T-cell (primary cell): ENCODE measurements at regions not wholly inside any gene's neighbourhood (a gene's known extent, or its start where the extent isn't known, plus 50 kb on each side); places are given as distances from the start of the nearest gene placed in this dataset.
"Not testable (repeated sequence)": the region's sequence is repeated elsewhere in the genome, so short reads cannot be mapped to it uniquely, and the experiment has no call there.

Experiments
- ATAC-seq, 4 experiments: fragments of 200-7000 bp in 3 of 4; fragments of 150-1000 bp in 1 of 4; cut with Tn5 transposase; replicated peaks in 1 of 4; 1 replicate in 3 of 4; 2 replicates in 1 of 4; pipeline ENCODE4 v1.10.0; 2021; ENCODE audit warnings: moderate library complexity in 3 of 4, mild to moderate bottlenecking in 2 of 4, moderate number of reproducible peaks in 1 of 4
- CTCF ChIA-PET, 2 donors: fragments of 300-600 bp; sonication (Branson Sonifier 250); formaldehyde crosslinking; loops; one replicate each; lab custom pipeline; 2022; ENCODE audit warnings: antibody characterized with exemption in 2 of 2; lab: Charles Lee
- POLR2A ChIA-PET, 2 donors: fragments of 300-600 bp; sonication (Branson Sonifier 250); formaldehyde crosslinking; loops; one replicate each; lab custom pipeline; 2022; ENCODE audit warnings: antibody characterized with exemption in 2 of 2; lab: Charles Lee
- DNase-seq, 35 experiments: peaks; one replicate each; pipeline versions ENCODE4 v3.0.0 to v3.0.0-alpha.2; 2013 to 2023
- H3K27ac ChIP-seq: one replicate; pipeline ENCODE4 v1.5.1; 2013; ENCODE audit warnings: low read length
- H3K27me3 ChIP-seq, 2 experiments: replicated peaks in 1 of 2; 1 replicate in 1 of 2; 2 replicates in 1 of 2; pipeline versions ENCODE4 v1.6.1 to v1.7.0; 2013; ENCODE audit warnings: low read length in 1 of 2, mixed read lengths in 1 of 2; ENCODE audit not compliant: control insufficient read depth in 2 of 2, insufficient read depth in 2 of 2; ENCODE audit errors: extremely low read depth in 1 of 2
- H3K36me3 ChIP-seq, 2 donors: 1 replicate in 1 of 2; 2 replicates in 1 of 2; pipeline versions ENCODE4 v1.6.1 to v1.7.0; 2013; ENCODE audit warnings: low read length in 1 of 2; ENCODE audit not compliant: control insufficient read depth in 2 of 2, insufficient read depth in 1 of 2; ENCODE audit errors: extremely low read depth in 1 of 2
- H3K4me1 ChIP-seq, 2 experiments: 1 replicate in 1 of 2; 2 replicates in 1 of 2; pipeline versions ENCODE4 v1.6.1 to v1.7.0; 2013; ENCODE audit warnings: low read length in 2 of 2, mixed read lengths in 1 of 2; ENCODE audit not compliant: insufficient read depth in 2 of 2, control insufficient read depth in 1 of 2; ENCODE audit errors: extremely low read depth in 1 of 2
- H3K4me3 ChIP-seq, 2 donors: 1 replicate in 1 of 2; 2 replicates in 1 of 2; pipeline versions ENCODE4 v1.5.1 to v1.7.0; 2013; ENCODE audit warnings: mild to moderate bottlenecking in 2 of 2, low read length in 1 of 2, moderate library complexity in 1 of 2; ENCODE audit not compliant: control insufficient read depth in 1 of 2; ENCODE audit errors: extremely low read depth in 1 of 2
- H3K9me3 ChIP-seq: 2 replicates; pipeline ENCODE4 v1.7.0; 2013
- H3K27ac Mint-ChIP-seq, 2 donors: one replicate each; pipeline ENCODE4 v1.8.0; 2020 to 2021; ENCODE audit warnings: mild to moderate bottlenecking in 2 of 2, mixed read lengths in 2 of 2
- H3K27me3 Mint-ChIP-seq, 2 donors: one replicate each; pipeline ENCODE4 v1.8.0; 2021 to 2022; ENCODE audit warnings: mixed read lengths in 2 of 2
- H3K36me3 Mint-ChIP-seq: one replicate; pipeline ENCODE4 v1.8.0; 2021; ENCODE audit warnings: mixed read lengths
- H3K4me1 Mint-ChIP-seq, 3 donors: one replicate each; pipeline ENCODE4 v1.8.0; 2020 to 2022; ENCODE audit warnings: mixed read lengths in 3 of 3, mild to moderate bottlenecking in 1 of 3
- H3K4me3 Mint-ChIP-seq, 3 donors: one replicate each; pipeline ENCODE4 v1.8.0; 2020 to 2022; ENCODE audit warnings: mild to moderate bottlenecking in 3 of 3, mixed read lengths in 3 of 3, moderate library complexity in 3 of 3
- H3K9me3 Mint-ChIP-seq, 3 donors: one replicate each; pipeline ENCODE4 v1.8.0; 2020 to 2022; ENCODE audit warnings: mixed read lengths in 3 of 3
- WGBS: methylation state at CpG from one replicate; pipeline ENCODE4 v1.1.5; 2013; ENCODE audit warnings: missing lambda C conversion rate; ENCODE audit not compliant: insufficient coverage; 5-methylcytosine and 5-hydroxymethylcytosine counted together

GRCh38 chr4:183808097-183808456, 97.0 kb upstream of the STOX2 start:
- Histone ChIP-seq H3K4me1 (no peaks in the 10 kb centered on the region), H3K4me3 (no peak overlapping the region), H3K27ac (no peak overlapping the region), H3K27me3 (peaks cover 0 to 7% of the 10 kb centered on the region in 2 experiments), H3K9me3 (no peaks in the 10 kb centered on the region), H3K36me3 (no peaks in the 10 kb centered on the region)
- DNase-seq = no peak
- ATAC-seq = no peak
- Mint-ChIP-seq H3K9me3 (no peaks in the 10 kb centered on the region), H3K27me3 (peaks cover 3 to 24% of the 10 kb centered on the region in 2 donors), H3K27ac (no peak overlapping the region), H3K4me3 (no peak overlapping the region), H3K36me3 (no peaks in the 10 kb centered on the region), H3K4me1 (no peaks in the 10 kb centered on the region)
- 84% methylated on average over 6 of the region's 9 CpGs for WGBS
- ChIA-PET CTCF (interaction anchor here in 1 of 2 donors (0.6 kb wide), 1 partner anchor 879 kb away, joined by 10 read pairs; no protein-coding TSS in a partner anchor), POLR2A (no interaction called here)

GRCh38 chr4:183812567-183812966, 92.5 kb upstream of the STOX2 start:
- no peak overlapping the region for H3K4me3 Mint-ChIP-seq

GRCh38 chr4:183814461-183814860, 90.6 kb upstream of the STOX2 start:
- Mint-ChIP-seq H3K4me3 (no peak overlapping the region), H3K27ac (no peak overlapping the region), H3K36me3 (no peaks in the 10 kb centered on the region), H3K4me1 (no peaks in the 10 kb centered on the region), H3K9me3 (peaks cover 0 to 5% (median 0%) of the 10 kb centered on the region in 3 donors), H3K27me3 (peaks cover 11 to 14% of the 10 kb centered on the region in 2 donors)
- ATAC-seq (no peak), DNase-seq (no peak)
- no peak overlapping the region for H3K4me3 ChIP-seq
- H3K27me3 ChIP-seq = peaks cover 0 to 5% of the 10 kb centered on the region in 2 experiments
- no peaks in the 10 kb centered on the region for H3K36me3 ChIP-seq
- WGBS = 77% methylated on average over 2 of the region's 5 CpGs
- H3K9me3 ChIP-seq = no peaks in the 10 kb centered on the region
- no peaks in the 10 kb centered on the region for H3K4me1 ChIP-seq
- ChIA-PET CTCF (no interaction called here), POLR2A (no interaction called here)
- no peak overlapping the region for H3K27ac ChIP-seq

More at GRCh38 chr4:183812567-183812966, 92.5 kb upstream of the STOX2 start:
- H3K36me3 Mint-ChIP-seq = no peaks in the 10 kb centered on the region
- ATAC-seq = no peak
- H3K9me3 Mint-ChIP-seq = peaks cover 0 to 5% (median 0%) of the 10 kb centered on the region in 3 donors
- H3K27me3 Mint-ChIP-seq = peaks cover 11 to 20% of the 10 kb centered on the region in 2 donors
- no peaks in the 10 kb centered on the region for H3K4me1 ChIP-seq
- no CpG with 5 or more reads among the region's 1 CpG for WGBS
- no peaks in the 10 kb centered on the region for H3K4me1 Mint-ChIP-seq
- no peak overlapping the region for H3K27ac ChIP-seq
- no peak overlapping the region for H3K27ac Mint-ChIP-seq
- POLR2A ChIA-PET = no interaction called here
- DNase-seq = no peak
- no peaks in the 10 kb centered on the region for H3K36me3 ChIP-seq
- H3K9me3 ChIP-seq = no peaks in the 10 kb centered on the region
- H3K27me3 ChIP-seq = peaks cover 0 to 8% of the 10 kb centered on the region in 2 experiments
- CTCF ChIA-PET = no interaction called here
- H3K4me3 ChIP-seq = no peak overlapping the region

GRCh38 chr4:183816077-183816476, 89.0 kb upstream of the STOX2 start:
- no peak for ATAC-seq
- Mint-ChIP-seq H3K4me1 (no peaks in the 10 kb centered on the region), H3K27me3 (peaks cover 11% of the 10 kb centered on the region in 2 donors), H3K36me3 (no peaks in the 10 kb centered on the region), H3K27ac (no peak overlapping the region), H3K9me3 (peaks cover 0 to 5% (median 0%) of the 10 kb centered on the region in 3 donors), H3K4me3 (no peak overlapping the region)
- Histone ChIP-seq H3K4me1 (no peaks in the 10 kb centered on the region), H3K27me3 (peaks cover 0 to 5% of the 10 kb centered on the region in 2 experiments), H3K4me3 (no peak overlapping the region), H3K36me3 (no peaks in the 10 kb centered on the region), H3K27ac (no peak overlapping the region), H3K9me3 (no peaks in the 10 kb centered on the region)
- 87% methylated on average over 4 of the region's 6 CpGs for WGBS
- ChIA-PET CTCF (interaction anchor here in 1 of 2 donors (0.7 kb wide), 1 partner anchor 448 kb away, joined by 4 read pairs; no protein-coding TSS in a partner anchor), POLR2A (no interaction called here)
- no peak for DNase-seq

- Histone ChIP-seq H3K27ac (no peak overlapping the region), H3K27me3 (peaks cover 0 to 11% of the 10 kb centered on the region in 2 experiments), H3K9me3 (no peaks in the 10 kb centered on the region), H3K4me3 (no peak overlapping the region), H3K36me3 (no peaks in the 10 kb centered on the region), H3K4me1 (no peaks in the 10 kb centered on the region)
- peaks cover 11% of the 10 kb centered on the region in 2 donors for H3K27me3 Mint-ChIP-seq
- H3K4me1 Mint-ChIP-seq = no peaks in the 10 kb centered on the region
- H3K27ac Mint-ChIP-seq = no peak overlapping the region
- no peak for ATAC-seq
- ChIA-PET CTCF (no interaction called here), POLR2A (no interaction called here)
- no peak for DNase-seq
- no peaks in the 10 kb centered on the region for H3K36me3 Mint-ChIP-seq
- peaks cover 0 to 5% (median 0%) of the 10 kb centered on the region in 3 donors for H3K9me3 Mint-ChIP-seq
- 79% methylated on average over 3 of the region's 9 CpGs for WGBS
- H3K4me3 Mint-ChIP-seq = no peak overlapping the region
Observed at GRCh38 chr4:183816882-183817509, 88.1 kb upstream of the STOX2 start.

GRCh38 chr4:183818591-183818990, 86.5 kb upstream of the STOX2 start:
- H3K4me3 ChIP-seq, DNase-seq, H3K4me1 Mint-ChIP-seq, H3K9me3 Mint-ChIP-seq, H3K27me3 Mint-ChIP-seq, H3K4me1 ChIP-seq, ATAC-seq, CTCF ChIA-PET, H3K27ac ChIP-seq, POLR2A ChIA-PET, H3K36me3 Mint-ChIP-seq, H3K36me3 ChIP-seq, H3K27ac Mint-ChIP-seq, H3K9me3 ChIP-seq, H3K4me3 Mint-ChIP-seq: not testable (repeated sequence)
- H3K27me3 ChIP-seq = peaks cover 0 to 15% of the 10 kb centered on the region in 2 experiments
- 96% methylated on average over 17 of the region's 30 CpGs for WGBS
